ENCODE measurements at regions not wholly inside any gene's neighbourhood (a gene's known extent, or its start where the extent isn't known, plus 50 kb on each side); places are given as distances from the start of the nearest gene placed in this dataset.

DNA sequence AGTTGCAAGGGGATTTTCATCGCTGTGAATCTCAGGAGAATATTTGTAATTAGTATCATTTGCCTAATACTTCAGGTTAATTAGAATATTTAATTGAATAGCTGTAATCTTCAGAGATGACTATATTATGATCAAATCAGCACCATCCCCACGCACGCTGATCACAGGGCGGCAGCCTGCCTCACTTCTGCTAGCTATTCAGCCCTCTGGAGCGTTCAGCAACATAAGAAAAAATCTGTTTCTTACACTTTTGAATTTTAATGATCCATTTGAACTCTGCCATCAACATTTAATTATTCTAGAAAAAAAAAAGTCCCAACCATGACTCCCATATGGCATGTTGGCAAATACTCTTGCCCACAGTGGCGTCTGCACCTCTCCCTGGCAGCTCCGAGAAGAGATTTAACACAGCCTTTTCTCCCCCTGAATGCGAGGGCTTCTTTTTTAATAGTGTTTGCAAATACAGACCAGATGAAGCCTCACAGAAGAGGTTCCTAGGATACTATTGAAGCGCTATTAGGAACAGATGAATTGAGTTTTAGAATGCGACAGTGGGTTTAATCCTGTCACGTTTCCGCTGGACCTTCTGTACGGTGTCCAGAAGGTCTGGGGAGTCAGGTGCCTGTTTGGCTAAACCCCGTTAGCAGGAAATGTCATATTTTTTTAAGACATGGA lies 731.9 kb upstream of the SALL3 start:
- H2AFZ ChIP-seq (ENCODE audit: insufficient read depth, low read depth, low read length, poor library complexity, severe bottlenecking) = no peak overlapping the region
- peak overlapping the region in 1 of 7 donors; percentile 42 for H3K27ac Mint-ChIP-seq
- H4K20me1 ChIP-seq (ENCODE audit: insufficient read depth, low read length) = no peaks in the 10 kb centered on the region
- TF ChIP-seq, protein P1, sequence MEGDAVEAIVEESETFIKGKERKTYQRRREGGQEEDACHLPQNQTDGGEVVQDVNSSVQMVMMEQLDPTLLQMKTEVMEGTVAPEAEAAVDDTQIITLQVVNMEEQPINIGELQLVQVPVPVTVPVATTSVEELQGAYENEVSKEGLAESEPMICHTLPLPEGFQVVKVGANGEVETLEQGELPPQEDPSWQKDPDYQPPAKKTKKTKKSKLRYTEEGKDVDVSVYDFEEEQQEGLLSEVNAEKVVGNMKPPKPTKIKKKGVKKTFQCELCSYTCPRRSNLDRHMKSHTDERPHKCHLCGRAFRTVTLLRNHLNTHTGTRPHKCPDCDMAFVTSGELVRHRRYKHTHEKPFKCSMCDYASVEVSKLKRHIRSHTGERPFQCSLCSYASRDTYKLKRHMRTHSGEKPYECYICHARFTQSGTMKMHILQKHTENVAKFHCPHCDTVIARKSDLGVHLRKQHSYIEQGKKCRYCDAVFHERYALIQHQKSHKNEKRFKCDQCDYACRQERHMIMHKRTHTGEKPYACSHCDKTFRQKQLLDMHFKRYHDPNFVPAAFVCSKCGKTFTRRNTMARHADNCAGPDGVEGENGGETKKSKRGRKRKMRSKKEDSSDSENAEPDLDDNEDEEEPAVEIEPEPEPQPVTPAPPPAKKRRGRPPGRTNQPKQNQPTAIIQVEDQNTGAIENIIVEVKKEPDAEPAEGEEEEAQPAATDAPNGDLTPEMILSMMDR (IDR thresholded peaks at IDR 0.05) = no peak
- H3K4me2 ChIP-seq (replicated peaks; ENCODE audit: extremely low read depth, low read length, poor library complexity, severe bottlenecking) = no peak overlapping the region
- H3K4me1 ChIP-seq (ENCODE audit: control insufficient read depth in 1 of 2, insufficient read depth in 2 of 2, low read length in 2 of 2) = no peaks in the 10 kb centered on the region
- no peak overlapping the region for H3K9ac ChIP-seq (ENCODE audit: insufficient read depth, low read length, poor library complexity, severe bottlenecking)
- no peaks in the 10 kb centered on the region for H3K36me3 ChIP-seq (replicated peaks in 1 of 2; ENCODE audit: control insufficient read depth in 1 of 2, insufficient read depth in 2 of 2, low read length in 2 of 2)
- H3K27ac ChIP-seq (ENCODE audit: low read depth in 1 of 2, low read length in 2 of 2) = no peak overlapping the region
- H3K4me1 Mint-ChIP-seq = no peaks in the 10 kb centered on the region
- H3K4me3 ChIP-seq (replicated peaks in 1 of 3; ENCODE audit: low read depth in 2 of 3, low read length in 3 of 3) = no peak overlapping the region
- no peaks in the 10 kb centered on the region for H3K27me3 ChIP-seq (ENCODE audit: control insufficient read depth in 2 of 2, insufficient read depth in 2 of 2, low read length in 2 of 2)
- peaks cover 0 to 19% (median 8%) of the 10 kb centered on the region in 7 donors for H3K9me3 Mint-ChIP-seq
- DNase-seq = no peak
- no peaks in the 10 kb centered on the region for H3K36me3 Mint-ChIP-seq
- no peak overlapping the region for H3K4me3 Mint-ChIP-seq
- H3K27me3 Mint-ChIP-seq (ENCODE audit: low read depth in 3 of 3) = peaks cover 0 to 5% (median 2%) of the 10 kb centered on the region in 3 donors
- peaks cover 0 to 19% of the 10 kb centered on the region in 2 donors for H3K9me3 ChIP-seq (replicated peaks in 1 of 2; ENCODE audit: control insufficient read depth in 1 of 2, insufficient read depth in 1 of 2, low read length in 2 of 2)
- intact Hi-C loops (cut with micrococcal nuclease) = no loop called here
- 90% methylated on average over 11 of the region's 14 CpGs for WGBS (ENCODE audit: insufficient coverage)
- H3K79me2 ChIP-seq (ENCODE audit: insufficient read depth, low read length) = no peaks in the 10 kb centered on the region

DNA sequence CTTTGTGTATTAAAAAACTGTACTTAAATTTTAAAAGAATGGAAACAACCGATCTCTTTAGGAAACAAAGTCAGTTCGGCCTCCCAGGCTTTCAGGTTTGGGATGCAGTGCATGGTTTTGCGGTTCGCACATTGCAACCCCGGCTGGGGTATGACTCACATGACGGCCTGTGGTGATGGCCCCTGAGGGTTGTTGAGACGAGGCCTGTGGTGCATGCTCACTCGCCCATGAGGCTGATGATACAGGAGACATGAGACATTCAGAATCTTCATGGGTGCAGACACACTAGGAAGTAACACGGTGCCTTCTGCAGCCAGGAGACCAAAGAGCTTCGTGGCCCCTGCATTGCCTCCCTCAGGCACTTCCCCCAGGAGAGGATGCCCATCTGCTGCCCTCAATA lies 724.6 kb upstream of the SALL3 start:
- no peaks in the 10 kb centered on the region for H3K4me1 Mint-ChIP-seq
- 95% methylated on average over 10 of the region's 10 CpGs for whole genome bisulfite sequencing (ENCODE audit: insufficient coverage)

More for the DNA sequence above, 724.6 kb upstream of the SALL3 start:
- Histone ChIP-seq H3K9ac (ENCODE audit: insufficient read depth, low read length, poor library complexity, severe bottlenecking) (no peak overlapping the region), H3K27me3 (ENCODE audit: control insufficient read depth in 2 of 2, insufficient read depth in 2 of 2, low read length in 2 of 2) (no peaks in the 10 kb centered on the region), H3K9me3 (replicated peaks in 1 of 2; ENCODE audit: control insufficient read depth in 1 of 2, insufficient read depth in 1 of 2, low read length in 2 of 2) (peaks cover 0 to 6% of the 10 kb centered on the region in 2 donors), H4K20me1 (ENCODE audit: insufficient read depth, low read length) (no peaks in the 10 kb centered on the region), H3K4me2 (replicated peaks; ENCODE audit: extremely low read depth, low read length, poor library complexity, severe bottlenecking) (no peak overlapping the region), H3K4me3 (replicated peaks in 1 of 3; ENCODE audit: low read depth in 2 of 3, low read length in 3 of 3) (no peak overlapping the region), H3K79me2 (ENCODE audit: insufficient read depth, low read length) (no peaks in the 10 kb centered on the region), H3K36me3 (replicated peaks in 1 of 2; ENCODE audit: control insufficient read depth in 1 of 2, insufficient read depth in 2 of 2, low read length in 2 of 2) (no peaks in the 10 kb centered on the region), H3K27ac (ENCODE audit: low read depth in 1 of 2, low read length in 2 of 2) (no peak overlapping the region), H3K4me1 (ENCODE audit: control insufficient read depth in 1 of 2, insufficient read depth in 2 of 2, low read length in 2 of 2) (no peaks in the 10 kb centered on the region), H2AFZ (ENCODE audit: insufficient read depth, low read depth, low read length, poor library complexity, severe bottlenecking) (no peak overlapping the region)
- peaks cover 0 to 2% (median 0%) of the 10 kb centered on the region in 3 donors for H3K27me3 Mint-ChIP-seq (ENCODE audit: low read depth in 3 of 3)
- intact Hi-C loops (cut with micrococcal nuclease) = no loop called here
- DNase-seq = no peak
- H3K36me3 Mint-ChIP-seq = no peaks in the 10 kb centered on the region
- H3K4me3 Mint-ChIP-seq = no peak overlapping the region
- TF ChIP-seq, protein P1 (IDR thresholded peaks at IDR 0.05) = no peak
- H3K9me3 Mint-ChIP-seq = peaks cover 0 to 2% (median 0%) of the 10 kb centered on the region in 7 donors
- H3K27ac Mint-ChIP-seq = no peak overlapping the region
